SK-MEL-5 (cell line): ENCODE measurements at regions not wholly inside any gene's neighbourhood (a gene's known extent, or its start where the extent isn't known, plus 50 kb on each side); places are given as distances from the start of the nearest gene placed in this dataset.

Experiments
- DNase-seq: peaks from one replicate; pipeline ENCODE4 v3.0.0-alpha.2; 2016; ENCODE audit warnings: low read depth, low spot score
- in situ Hi-C: cut with HindIII; loops from 2 replicates; pipeline ENCODE4 v1.10.0; 2016; ENCODE audit warnings: low sequenced_read_pairs, high pct_unique_total_duplicates, low pct_unique_long_range_greater_than_20kb

GRCh38 chr3:117404141-117404540 lies 694.6 kb downstream of the TUSC7 start:
- DNase-seq: no peak
- in situ Hi-C loops: no loop called here

- in situ Hi-C loops: no loop called here
- DNase-seq: no peak
Measured at GRCh38 chr3:117404730-117405129, 695.2 kb downstream of the TUSC7 start.

GRCh38 chr3:117405359-117405758 lies 695.8 kb downstream of the TUSC7 start:
- in situ Hi-C loops: no loop called here

GRCh38 chr3:117407317-117407716 lies 697.7 kb downstream of the TUSC7 start:
- in situ Hi-C loops: no loop called here
- peak; percentile 53 for DNase-seq

More at GRCh38 chr3:117405359-117405758, 695.8 kb downstream of the TUSC7 start:
- DNase-seq: no peak

- in situ Hi-C loops: no loop called here
- DNase-seq: no peak
Measured at GRCh38 chr3:117408811-117409210, 699.2 kb downstream of the TUSC7 start.

GRCh38 chr3:117409256-117409655 lies 699.7 kb downstream of the TUSC7 start:
- in situ Hi-C loops: no loop called here
- peak; percentile 70 for DNase-seq

GRCh38 chr3:117409701-117410459 lies 700.3 kb downstream of the TUSC7 start:
- peak; percentile 6 for DNase-seq
- in situ Hi-C loops: no loop called here

GRCh38 chr3:117411971-117412370 lies 702.4 kb downstream of the TUSC7 start:
- in situ Hi-C loops: no loop called here
- no peak for DNase-seq

GRCh38 chr3:117417411-117417810 lies 707.8 kb downstream of the TUSC7 start:
- DNase-seq: no peak
- in situ Hi-C loops: no loop called here

GRCh38 chr3:117427081-117427480 lies 717.5 kb downstream of the TUSC7 start:
- in situ Hi-C loops: no loop called here

GRCh38 chr3:117433427-117433826 lies 723.8 kb downstream of the TUSC7 start:
- in situ Hi-C loops: no loop called here

More at GRCh38 chr3:117427081-117427480, 717.5 kb downstream of the TUSC7 start:
- DNase-seq: no peak

GRCh38 chr3:117434661-117435412 lies 725.3 kb downstream of the TUSC7 start:
- DNase-seq: no peak
- in situ Hi-C loops: no loop called here

More at GRCh38 chr3:117433427-117433826, 723.8 kb downstream of the TUSC7 start:
- DNase-seq: no peak

- no peak for DNase-seq
- in situ Hi-C loops: no loop called here
Measured at GRCh38 chr3:117435506-117435905, 725.9 kb downstream of the TUSC7 start.

GRCh38 chr3:117439812-117440211 lies 730.2 kb downstream of the TUSC7 start:
- DNase-seq: peak; percentile 45
- in situ Hi-C loops: no loop called here

GRCh38 chr3:117441851-117442250 lies 732.3 kb downstream of the TUSC7 start:
- in situ Hi-C loops: no loop called here
- no peak for DNase-seq

GRCh38 chr3:117442566-117442965 lies 733.0 kb downstream of the TUSC7 start:
- in situ Hi-C loops: no loop called here
- DNase-seq: no peak

- in situ Hi-C loops: no loop called here
- no peak for DNase-seq
Measured at GRCh38 chr3:117443014-117443413, 733.4 kb downstream of the TUSC7 start.

GRCh38 chr3:117444175-117444574 lies 734.6 kb downstream of the TUSC7 start:
- no peak for DNase-seq
- in situ Hi-C loops: no loop called here

GRCh38 chr3:117447419-117447818 lies 737.8 kb downstream of the TUSC7 start:
- in situ Hi-C loops: no loop called here
- DNase-seq: no peak
